Esophagus squamous epithelium (tissue), 5 donors: ENCODE measurements at regions not wholly inside any gene's neighbourhood (a gene's known extent, or its start where the extent isn't known, plus 50 kb on each side); places are given as distances from the start of the nearest gene placed in this dataset.

Source experiments
- DNase-seq: peaks from one replicate; lab custom pipeline; 2025; lab: John Stamatoyannopoulos, UW
- H3K27ac ChIP-seq, 4 donors: fragments of 200-600 bp; sonication (generic); one replicate each; pipeline ENCODE4 v1.5.1; 2016 to 2019; ENCODE audit warnings: mild to moderate bottlenecking in 1 of 4
- H3K27me3 ChIP-seq, 4 donors: fragments of 200-600 bp; sonication (generic); 1 replicate in 3 of 4; 2 replicates in 1 of 4; pipeline versions ENCODE4 v1.5.1 to v1.6.0; 2017 to 2021; ENCODE audit warnings: antibody characterized with exemption in 1 of 4
- H3K36me3 ChIP-seq, 3 donors: fragments of 200-600 bp; sonication (generic); one replicate each; pipeline ENCODE4 v1.5.1; 2016 to 2019
- H3K4me1 ChIP-seq, 3 donors: fragments of 200-600 bp; sonication (generic); one replicate each; pipeline ENCODE4 v1.5.1; 2017 to 2019
- H3K4me3 ChIP-seq, 4 donors: fragments of 200-600 bp; sonication (generic); 1 replicate in 3 of 4; 2 replicates in 1 of 4; pipeline ENCODE4 v1.5.1; 2016 to 2019; ENCODE audit warnings: mild to moderate bottlenecking in 2 of 4, moderate library complexity in 1 of 4
- H3K9me3 ChIP-seq, 3 donors: fragments of 200-600 bp; sonication (generic); one replicate each; pipeline ENCODE4 v1.5.1; 2016 to 2019
- POLR2A ChIP-seq, 4 donors: fragments of 450-650 bp; IDR thresholded peaks; one replicate each; pipeline ENCODE4 v1.6.1; 2017; ENCODE audit warnings: antibody characterized with exemption in 4 of 4, mild to moderate bottlenecking in 4 of 4, moderate library complexity in 3 of 4
- WGBS, 2 donors: methylation state at CpG; one replicate each; pipeline ENCODE4 v1.1.5; 2018; 5-methylcytosine and 5-hydroxymethylcytosine counted together
- intact Hi-C: fragments of 100-400 bp; cut with DNase I; formaldehyde crosslinking; loops from one replicate; pipeline ENCODE4 v1.15.0; 2022
- TF ChIP-seq, protein P1 (sequence below), 6 experiments: fragments of 450-650 bp in 4 of 6; fragments of 200-600 bp in 2 of 6; sonication (generic) in 2 of 6; IDR thresholded peaks; one replicate each; pipeline ENCODE4 v1.5.1; 2016 to 2019; ENCODE audit warnings: antibody characterized with exemption in 6 of 6, mild to moderate bottlenecking in 4 of 6, moderate library complexity in 4 of 6
- donor health status: DM: yes; HTN: yes; CAD: no.

DNA sequence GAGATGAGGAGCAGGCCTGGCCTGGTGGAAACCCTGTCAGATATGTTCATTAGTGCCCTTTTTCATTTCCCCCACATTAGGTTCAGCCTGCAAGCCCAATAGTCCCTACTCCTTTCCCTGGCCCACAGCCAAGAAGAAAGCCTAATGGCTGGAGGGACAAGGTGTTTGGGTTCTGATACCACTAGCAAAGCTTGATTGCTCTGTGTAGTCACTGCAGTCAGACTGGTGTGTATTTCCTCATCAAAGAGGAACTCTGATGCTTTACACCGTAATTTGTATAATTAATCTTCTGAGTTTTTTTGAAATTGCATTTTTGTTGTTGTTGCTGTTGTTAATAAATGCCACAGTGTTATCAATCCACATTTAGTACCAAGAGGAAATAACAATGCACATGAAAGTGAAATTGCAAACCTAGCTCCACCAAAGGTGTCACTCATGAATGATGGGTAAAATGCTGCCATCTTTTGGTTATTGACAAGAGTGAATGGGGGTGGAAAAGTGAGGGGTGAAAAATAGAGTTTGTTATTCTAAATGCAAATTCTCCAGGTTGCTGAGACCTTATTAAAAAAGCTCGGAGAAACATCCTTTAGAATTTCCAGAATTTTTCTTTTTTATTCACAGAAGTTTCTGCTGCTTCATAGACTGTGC, 320.2 kb upstream of the POU3F2 start:
- no peak for TF ChIP-seq POLR2A (IDR thresholded peaks at IDR 0.05)

DNA sequence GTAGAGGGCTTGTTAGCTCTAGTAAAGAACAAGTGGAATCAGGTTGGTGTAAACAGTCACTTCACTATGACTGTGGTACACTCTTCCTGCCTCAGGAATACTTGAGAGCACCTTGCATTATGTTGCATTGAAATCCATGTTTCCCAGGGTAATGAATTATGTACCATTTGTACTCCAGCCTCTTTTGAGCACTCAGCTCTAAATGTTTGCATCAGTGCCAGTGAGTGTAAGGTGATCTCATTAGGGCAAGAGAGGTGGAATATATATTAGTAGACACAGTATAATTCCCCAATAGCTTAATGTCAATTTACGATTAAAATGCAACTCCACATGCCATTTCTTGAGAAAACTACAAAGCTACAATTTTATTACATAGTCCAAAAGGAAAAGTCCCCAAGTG, 319.6 kb upstream of the POU3F2 start:
- TF ChIP-seq, protein P1, sequence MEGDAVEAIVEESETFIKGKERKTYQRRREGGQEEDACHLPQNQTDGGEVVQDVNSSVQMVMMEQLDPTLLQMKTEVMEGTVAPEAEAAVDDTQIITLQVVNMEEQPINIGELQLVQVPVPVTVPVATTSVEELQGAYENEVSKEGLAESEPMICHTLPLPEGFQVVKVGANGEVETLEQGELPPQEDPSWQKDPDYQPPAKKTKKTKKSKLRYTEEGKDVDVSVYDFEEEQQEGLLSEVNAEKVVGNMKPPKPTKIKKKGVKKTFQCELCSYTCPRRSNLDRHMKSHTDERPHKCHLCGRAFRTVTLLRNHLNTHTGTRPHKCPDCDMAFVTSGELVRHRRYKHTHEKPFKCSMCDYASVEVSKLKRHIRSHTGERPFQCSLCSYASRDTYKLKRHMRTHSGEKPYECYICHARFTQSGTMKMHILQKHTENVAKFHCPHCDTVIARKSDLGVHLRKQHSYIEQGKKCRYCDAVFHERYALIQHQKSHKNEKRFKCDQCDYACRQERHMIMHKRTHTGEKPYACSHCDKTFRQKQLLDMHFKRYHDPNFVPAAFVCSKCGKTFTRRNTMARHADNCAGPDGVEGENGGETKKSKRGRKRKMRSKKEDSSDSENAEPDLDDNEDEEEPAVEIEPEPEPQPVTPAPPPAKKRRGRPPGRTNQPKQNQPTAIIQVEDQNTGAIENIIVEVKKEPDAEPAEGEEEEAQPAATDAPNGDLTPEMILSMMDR (IDR thresholded peaks at IDR 0.05), result no peak
- TF ChIP-seq POLR2A (IDR thresholded peaks at IDR 0.05), result no peak
- Histone ChIP-seq H3K27me3 (no peaks in the 10 kb centered on the region), H3K27ac (no peak overlapping the region), H3K9me3 (no peaks in the 10 kb centered on the region), H3K36me3 (no peaks in the 10 kb centered on the region), H3K4me1 (no peaks in the 10 kb centered on the region), H3K4me3 (no peak overlapping the region)
- 88 to 100% methylated on average over 1 of the region's 1 CpG for WGBS, 2 donors
- DNase-seq, result no peak
- intact Hi-C loops, result no loop called here

More for the DNA sequence above, 320.2 kb upstream of the POU3F2 start:
- Histone ChIP-seq H3K27me3 (no peaks in the 10 kb centered on the region), H3K27ac (no peak overlapping the region), H3K4me3 (no peak overlapping the region), H3K9me3 (no peaks in the 10 kb centered on the region), H3K4me1 (no peaks in the 10 kb centered on the region), H3K36me3 (no peaks in the 10 kb centered on the region)
- 60 to 76% methylated on average over 2 of the region's 2 CpGs for WGBS, 2 donors
- intact Hi-C loops, result no loop called here
- no peak for DNase-seq

DNA sequence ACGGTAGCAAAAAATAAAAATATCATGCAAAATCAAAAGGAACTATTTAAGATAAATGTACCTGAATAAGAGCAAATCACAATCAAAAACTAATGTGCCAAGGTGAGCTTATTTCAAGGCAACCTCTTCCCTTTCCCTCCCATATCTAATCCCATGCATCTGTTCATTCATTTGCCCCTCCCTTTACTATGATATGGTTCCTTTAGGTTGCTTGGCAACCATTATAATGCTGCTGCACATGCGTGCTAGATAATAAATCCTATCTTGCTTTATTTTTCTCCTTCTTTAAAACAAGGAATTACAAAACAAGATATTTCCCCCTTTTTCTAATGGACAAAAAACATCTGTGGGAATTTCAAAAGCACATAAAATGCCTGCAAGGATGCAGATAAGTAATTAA, 318.2 kb upstream of the POU3F2 start:
- H3K27ac ChIP-seq, result no peak overlapping the region
- no peaks in the 10 kb centered on the region for H3K27me3 ChIP-seq
- H3K9me3 ChIP-seq, result no peaks in the 10 kb centered on the region
- intact Hi-C loops, result no loop called here
- no peak for DNase-seq
- no peak overlapping the region for H3K4me3 ChIP-seq
- H3K4me1 ChIP-seq, result no peaks in the 10 kb centered on the region
- TF ChIP-seq POLR2A (IDR thresholded peaks at IDR 0.05), result no peak
- 43 to 44% methylated on average over 2 of the region's 2 CpGs for WGBS, 2 donors
- no peaks in the 10 kb centered on the region for H3K36me3 ChIP-seq

DNA sequence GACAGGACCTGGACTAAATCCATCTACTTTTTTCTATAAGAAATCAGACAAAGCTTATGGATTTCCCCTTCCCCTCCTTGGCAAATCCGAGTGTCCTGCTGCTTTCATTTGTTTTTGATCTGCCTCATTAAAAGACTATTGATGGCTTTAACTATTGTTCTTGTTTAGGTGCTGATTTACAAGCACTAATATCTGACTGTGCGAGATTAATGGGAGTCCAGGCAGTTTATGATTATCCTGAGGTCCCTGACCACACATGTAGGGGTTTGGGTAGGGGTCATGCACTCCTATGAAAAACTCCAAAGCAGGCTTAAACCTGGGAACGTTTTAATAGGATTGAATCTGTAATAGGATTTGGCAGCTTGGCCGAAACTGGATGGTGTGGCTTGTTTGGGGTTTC, 317.5 kb upstream of the POU3F2 start:
- Histone ChIP-seq H3K27me3 (no peaks in the 10 kb centered on the region), H3K9me3 (no peaks in the 10 kb centered on the region), H3K27ac (no peak overlapping the region), H3K4me1 (no peaks in the 10 kb centered on the region), H3K4me3 (no peak overlapping the region), H3K36me3 (no peaks in the 10 kb centered on the region)
- TF ChIP-seq, protein P1 (IDR thresholded peaks at IDR 0.05), result no peak
- no peak for TF ChIP-seq POLR2A (IDR thresholded peaks at IDR 0.05)
- intact Hi-C loops, result no loop called here
- no peak for DNase-seq
- 28 to 37% methylated on average over 4 of the region's 4 CpGs for WGBS, 2 donors

DNA sequence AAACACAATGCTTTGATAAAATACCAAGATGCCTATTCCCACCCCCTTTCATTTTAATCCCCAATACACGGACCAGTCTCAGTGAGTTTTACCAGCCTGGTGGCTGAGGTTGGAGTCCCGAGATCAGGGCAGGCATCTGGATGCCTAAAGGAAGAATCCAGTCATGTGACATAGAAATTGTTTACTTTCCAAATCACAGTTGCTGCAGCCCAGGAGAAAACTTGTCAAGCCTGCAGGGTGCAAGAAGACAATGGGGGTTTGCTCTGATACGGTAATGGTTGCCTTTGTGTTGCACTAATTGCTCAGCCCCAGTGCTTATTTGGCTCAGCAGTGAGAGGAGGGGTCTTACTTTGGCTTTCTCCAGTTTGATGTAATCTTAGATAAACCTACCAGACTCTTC, 308.5 kb upstream of the POU3F2 start:
- H3K4me1 ChIP-seq, result no peaks in the 10 kb centered on the region

DNA sequence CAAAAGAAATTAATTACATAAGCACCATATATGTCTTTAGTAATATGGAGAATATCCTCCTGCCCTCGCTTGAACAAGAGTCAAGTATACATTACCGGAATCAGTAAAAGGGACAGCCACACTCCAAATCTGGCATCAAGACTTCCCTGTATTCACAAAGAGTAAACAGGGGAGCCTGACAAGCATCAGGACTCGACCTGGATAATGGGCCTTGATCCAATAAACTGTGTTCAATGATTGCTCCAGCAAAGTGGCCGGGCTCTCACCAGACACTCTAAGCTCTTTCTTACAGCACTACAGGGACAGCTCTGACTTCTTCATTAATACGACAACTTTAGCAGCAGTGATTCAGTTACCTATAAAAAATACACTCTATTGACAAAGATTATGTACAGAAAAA, 307.9 kb upstream of the POU3F2 start:
- 55 to 60% methylated on average over 5 of the region's 5 CpGs for WGBS, 2 donors
- H3K27ac ChIP-seq, result no peak overlapping the region
- H3K9me3 ChIP-seq, result no peaks in the 10 kb centered on the region
- H3K36me3 ChIP-seq, result no peaks in the 10 kb centered on the region
- no peaks in the 10 kb centered on the region for H3K27me3 ChIP-seq
- H3K4me3 ChIP-seq, result no peak overlapping the region
- intact Hi-C loops, result no loop called here
- no peaks in the 10 kb centered on the region for H3K4me1 ChIP-seq
- DNase-seq, result no peak
- no peak for TF ChIP-seq POLR2A (IDR thresholded peaks at IDR 0.05)
- TF ChIP-seq, protein P1 (IDR thresholded peaks at IDR 0.05), result no peak

More for the DNA sequence above, 308.5 kb upstream of the POU3F2 start:
- no peaks in the 10 kb centered on the region for H3K27me3 ChIP-seq
- H3K9me3 ChIP-seq, result no peaks in the 10 kb centered on the region
- 8 to 22% methylated on average over 3 of the region's 3 CpGs for WGBS, 2 donors
- no peak overlapping the region for H3K4me3 ChIP-seq
- no peak overlapping the region for H3K27ac ChIP-seq
- no peaks in the 10 kb centered on the region for H3K36me3 ChIP-seq
- DNase-seq, result no peak
- intact Hi-C loops, result no loop called here
- no peak for TF ChIP-seq POLR2A (IDR thresholded peaks at IDR 0.05)
- TF ChIP-seq, protein P1 (IDR thresholded peaks at IDR 0.05), result no peak
